ENCODE measurements at regions not wholly inside any gene's neighbourhood (a gene's known extent, or its start where the extent isn't known, plus 50 kb on each side); places are given as distances from the start of the nearest gene placed in this dataset.

- Histone ChIP-seq H3K79me2 (no peaks in the 10 kb centered on the region), H3K4me3 (ENCODE audit: low read depth, low read length) (no peak overlapping the region), H3K36me3 (ENCODE audit: control insufficient read depth, insufficient read depth, low read length) (no peaks in the 10 kb centered on the region), H3K4me1 (no peaks in the 10 kb centered on the region), H3K27me3 (ENCODE audit: control insufficient read depth, insufficient read depth, low read length) (no peaks in the 10 kb centered on the region), H3K27ac (no peak overlapping the region), H3K9ac (no peak overlapping the region), H3K4me2 (ENCODE audit: low read length) (no peak overlapping the region), H2AFZ (no peak overlapping the region), H3K9me3 (ENCODE audit: control insufficient read depth, low read length) (no peaks in the 10 kb centered on the region)
- TF ChIP-seq CTCF (IDR thresholded peaks at IDR 0.05) = no peak
Measured at GRCh38 chr4:23165669-23166068, 472.9 kb downstream of the GBA3 start.

GRCh38 chr4:23163647-23164436 is 471.1 kb downstream of the GBA3 start:
- no peak overlapping the region for H3K4me2 ChIP-seq (ENCODE audit: low read length)
- H3K9ac ChIP-seq = no peak overlapping the region
- no peak overlapping the region for H2AFZ ChIP-seq
- H3K27ac ChIP-seq = no peak overlapping the region
- no peak for TF ChIP-seq CTCF (IDR thresholded peaks at IDR 0.05)
- no peaks in the 10 kb centered on the region for H3K79me2 ChIP-seq
- no peaks in the 10 kb centered on the region for H3K9me3 ChIP-seq (ENCODE audit: control insufficient read depth, low read length)
- H3K4me3 ChIP-seq (ENCODE audit: low read depth, low read length) = no peak overlapping the region
- no peaks in the 10 kb centered on the region for H3K36me3 ChIP-seq (ENCODE audit: control insufficient read depth, insufficient read depth, low read length)
- H3K4me1 ChIP-seq = no peaks in the 10 kb centered on the region
- H3K27me3 ChIP-seq (ENCODE audit: control insufficient read depth, insufficient read depth, low read length) = no peaks in the 10 kb centered on the region

GRCh38 chr4:23162275-23162674 is 469.5 kb downstream of the GBA3 start:
- Histone ChIP-seq H3K27ac (no peak overlapping the region), H2AFZ (no peak overlapping the region), H3K36me3 (ENCODE audit: control insufficient read depth, insufficient read depth, low read length) (no peaks in the 10 kb centered on the region), H3K4me2 (ENCODE audit: low read length) (no peak overlapping the region), H3K4me1 (no peaks in the 10 kb centered on the region), H3K27me3 (ENCODE audit: control insufficient read depth, insufficient read depth, low read length) (no peaks in the 10 kb centered on the region), H3K79me2 (no peaks in the 10 kb centered on the region), H3K9ac (no peak overlapping the region), H3K9me3 (ENCODE audit: control insufficient read depth, low read length) (no peaks in the 10 kb centered on the region), H3K4me3 (ENCODE audit: low read depth, low read length) (no peak overlapping the region)
- no peak for TF ChIP-seq CTCF (IDR thresholded peaks at IDR 0.05)

GRCh38 chr4:23161787-23162186 is 469.1 kb downstream of the GBA3 start:
- H3K27me3 ChIP-seq (ENCODE audit: control insufficient read depth, insufficient read depth, low read length) = no peaks in the 10 kb centered on the region
- H3K9ac ChIP-seq = no peak overlapping the region
- no peaks in the 10 kb centered on the region for H3K4me1 ChIP-seq
- no peak for TF ChIP-seq CTCF (IDR thresholded peaks at IDR 0.05)
- H3K27ac ChIP-seq = no peak overlapping the region
- no peaks in the 10 kb centered on the region for H3K36me3 ChIP-seq (ENCODE audit: control insufficient read depth, insufficient read depth, low read length)
- H3K79me2 ChIP-seq = no peaks in the 10 kb centered on the region
- H3K9me3 ChIP-seq (ENCODE audit: control insufficient read depth, low read length) = no peaks in the 10 kb centered on the region
- H2AFZ ChIP-seq = no peak overlapping the region
- no peak overlapping the region for H3K4me2 ChIP-seq (ENCODE audit: low read length)
- no peak overlapping the region for H3K4me3 ChIP-seq (ENCODE audit: low read depth, low read length)

- no peak overlapping the region for H3K27ac ChIP-seq
- H3K4me1 ChIP-seq = peaks cover 3% of the 10 kb centered on the region
- no peaks in the 10 kb centered on the region for H3K36me3 ChIP-seq (ENCODE audit: control insufficient read depth, insufficient read depth, low read length)
- H3K9ac ChIP-seq = no peak overlapping the region
- no peaks in the 10 kb centered on the region for H3K9me3 ChIP-seq (ENCODE audit: control insufficient read depth, low read length)
- no peak overlapping the region for H3K4me2 ChIP-seq (ENCODE audit: low read length)
- no peak for TF ChIP-seq CTCF (IDR thresholded peaks at IDR 0.05)
- no peaks in the 10 kb centered on the region for H3K79me2 ChIP-seq
- H2AFZ ChIP-seq = no peak overlapping the region
- H3K27me3 ChIP-seq (ENCODE audit: control insufficient read depth, insufficient read depth, low read length) = no peaks in the 10 kb centered on the region
- no peak overlapping the region for H3K4me3 ChIP-seq (ENCODE audit: low read depth, low read length)
Measured at GRCh38 chr4:23153076-23153475, 460.3 kb downstream of the GBA3 start.
